HG03565 (cell line): ENCODE measurements at regions not wholly inside any gene's neighbourhood (a gene's known extent, or its start where the extent isn't known, plus 50 kb on each side); places are given as distances from the start of the nearest gene placed in this dataset.
"Not testable (repeated sequence)": the region's sequence is repeated elsewhere in the genome, so short reads cannot be mapped to it uniquely, and the experiment has no call there.

ENCODE experiments used
- ATAC-seq: cut with Tn5 transposase; IDR thresholded peaks from one replicate; pipeline ENCODE4 v1.9.1; 2021; ENCODE audit warnings: mild to moderate bottlenecking, moderate library complexity; ENCODE audit not compliant: unreplicated experiment

DNA sequence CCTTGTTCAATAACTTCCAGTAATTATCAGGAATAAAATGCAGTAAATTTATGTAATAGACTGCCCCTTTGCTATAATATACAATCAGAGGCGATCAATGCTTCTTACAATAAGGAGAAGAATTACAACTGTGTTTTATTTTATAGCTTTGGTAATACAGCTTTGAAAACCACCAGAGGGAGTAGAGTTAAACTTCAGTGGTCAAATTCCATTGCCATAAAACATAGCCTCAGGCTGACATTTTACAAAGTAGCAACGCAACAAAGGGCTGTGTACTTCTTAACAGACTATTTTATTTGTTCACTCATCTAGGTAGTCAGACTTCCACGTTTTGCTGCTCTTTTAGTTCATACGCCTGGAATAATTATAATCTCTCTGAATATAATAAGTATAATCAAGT lies 58.5 kb downstream of the TEX13C start:
- ATAC-seq: no peak

DNA sequence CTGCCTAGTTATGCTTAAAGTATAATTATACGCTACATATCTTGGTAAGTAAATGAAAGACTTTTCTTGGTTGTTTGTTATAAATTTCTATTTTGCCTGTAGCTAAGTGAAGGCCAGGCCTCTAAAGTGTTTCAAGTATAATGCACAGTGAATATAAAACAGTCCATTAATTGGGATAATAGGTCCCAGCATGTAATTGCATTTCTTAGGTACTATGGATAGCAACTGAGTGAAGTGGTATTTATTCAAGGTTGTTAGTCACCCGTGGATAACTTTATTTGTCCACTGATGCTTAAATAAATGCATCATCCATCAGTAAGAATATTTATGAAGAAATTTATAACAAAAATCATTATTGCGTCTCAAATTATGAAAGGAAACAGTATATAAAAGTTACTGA lies 59.1 kb downstream of the TEX13C start:
- ATAC-seq: no peak

DNA sequence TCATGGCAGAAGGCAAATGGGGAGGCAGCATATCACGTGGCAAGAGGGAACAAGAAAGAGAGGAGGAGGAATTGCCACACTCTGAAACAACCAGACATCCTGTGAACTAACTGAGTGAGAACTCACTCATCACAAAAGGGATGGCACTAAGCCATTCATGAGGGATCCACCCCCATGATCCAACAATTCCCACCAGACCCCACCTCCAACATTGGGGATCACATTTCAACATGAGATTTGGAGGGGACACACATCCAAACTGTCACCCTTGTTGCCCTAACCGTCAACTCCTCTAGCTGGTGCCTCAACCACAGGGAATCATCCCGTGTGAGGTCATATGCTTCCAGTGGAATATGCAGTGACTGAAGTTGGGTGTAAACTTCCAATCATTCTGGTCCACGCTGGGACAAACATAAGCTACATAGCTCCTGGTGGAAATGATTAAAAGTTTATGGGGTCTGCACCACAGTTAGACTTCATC lies 62.5 kb downstream of the TEX13C start:
- no peak for ATAC-seq

DNA sequence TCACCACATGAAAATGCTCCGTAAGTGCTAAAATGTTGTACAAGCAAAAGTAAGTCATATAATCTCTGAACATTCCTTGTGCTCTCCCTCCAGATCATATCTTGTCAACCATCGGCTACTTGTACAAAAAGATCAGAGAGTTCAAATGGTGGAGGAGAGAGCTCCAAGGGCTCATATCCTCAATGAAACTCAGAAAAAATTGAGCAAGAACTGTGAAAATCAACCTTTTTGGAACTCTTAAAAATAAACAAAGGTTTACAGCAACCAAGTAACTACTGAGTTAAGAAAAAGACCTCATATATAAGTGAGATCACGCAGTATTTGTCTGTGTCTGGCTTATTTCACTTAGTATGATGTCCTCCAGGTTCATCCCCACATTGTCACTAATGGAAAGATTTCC lies 63.2 kb downstream of the TEX13C start:
- no peak for ATAC-seq

DNA sequence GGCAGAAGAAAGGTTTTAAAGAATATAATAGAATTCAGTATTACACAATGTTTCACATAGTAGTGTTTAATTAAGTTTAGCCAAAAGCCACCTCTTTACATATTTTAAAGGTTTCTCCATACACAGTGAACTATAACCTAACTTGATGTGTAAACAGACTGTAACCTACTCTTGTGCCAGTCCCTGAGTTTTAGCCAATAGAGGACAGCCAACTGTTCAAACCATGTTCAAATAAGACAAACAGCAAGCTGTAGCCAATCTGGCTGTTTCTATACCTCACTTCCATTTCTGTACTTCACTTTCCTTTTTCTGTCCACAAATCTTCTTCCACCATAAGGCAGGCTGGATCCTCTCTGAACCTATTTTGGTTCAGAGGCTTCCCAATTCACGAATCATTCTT lies 65.2 kb downstream of the TEX13C start:
- no peak for ATAC-seq

DNA sequence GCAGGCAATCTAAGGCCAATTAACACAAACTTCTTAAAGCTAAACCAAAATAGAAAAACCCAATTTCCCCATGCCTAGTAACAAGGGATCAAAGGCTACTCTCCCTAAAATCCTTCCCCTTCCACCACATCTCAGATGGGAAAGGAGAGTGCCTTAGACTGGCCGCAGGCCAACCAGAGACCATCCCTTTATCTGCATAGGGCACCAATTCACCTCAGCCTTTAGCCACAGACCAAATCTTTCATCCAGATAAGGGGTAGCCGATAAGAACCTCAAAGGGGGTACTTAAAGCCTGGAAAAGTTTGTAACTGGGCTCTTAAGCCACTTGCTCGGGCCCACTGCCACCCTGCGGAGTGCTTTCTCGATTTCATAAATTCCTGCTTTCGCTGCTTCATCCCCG lies 68.3 kb downstream of the TEX13C start:
- ATAC-seq: no peak

DNA sequence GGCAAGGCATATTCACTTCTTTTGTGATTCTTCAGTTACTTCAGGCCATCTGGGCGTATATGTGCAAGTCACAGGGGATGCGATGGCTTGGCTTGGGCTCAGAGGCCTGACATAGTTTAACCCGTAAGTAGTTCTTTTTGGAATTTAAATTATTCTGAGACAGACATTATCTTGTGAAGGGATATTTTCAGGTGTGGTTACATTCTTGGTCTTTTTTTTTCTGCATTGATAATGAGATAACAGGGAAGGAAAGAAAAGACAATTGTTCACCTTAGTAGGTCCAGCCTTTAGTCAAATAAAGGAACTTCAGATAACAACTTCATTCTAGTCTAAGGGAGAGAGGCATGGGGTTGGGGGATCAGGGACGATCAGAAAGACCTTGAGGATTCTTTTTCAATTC lies 74.8 kb downstream of the TEX13C start:
- no peak for ATAC-seq

DNA sequence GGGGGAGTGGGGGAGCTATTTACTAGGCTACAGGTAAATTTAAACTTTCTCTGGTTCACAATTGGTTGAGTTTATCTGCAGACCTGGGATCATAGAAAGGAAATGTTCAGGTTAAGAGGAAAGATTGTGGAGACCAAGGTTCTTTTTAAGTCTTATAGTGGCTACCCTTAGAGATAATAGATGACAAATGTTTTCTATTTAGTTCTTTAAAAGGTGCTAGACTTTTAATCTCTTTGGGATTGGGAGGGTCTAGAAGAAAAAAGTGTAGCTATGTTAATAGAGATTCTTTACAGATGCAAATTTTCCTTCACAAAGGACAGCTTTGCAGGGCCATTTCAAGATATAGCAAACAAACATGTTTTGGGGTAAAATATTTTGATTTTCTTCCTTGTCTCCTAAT lies 76.0 kb downstream of the TEX13C start:
- no peak for ATAC-seq

DNA sequence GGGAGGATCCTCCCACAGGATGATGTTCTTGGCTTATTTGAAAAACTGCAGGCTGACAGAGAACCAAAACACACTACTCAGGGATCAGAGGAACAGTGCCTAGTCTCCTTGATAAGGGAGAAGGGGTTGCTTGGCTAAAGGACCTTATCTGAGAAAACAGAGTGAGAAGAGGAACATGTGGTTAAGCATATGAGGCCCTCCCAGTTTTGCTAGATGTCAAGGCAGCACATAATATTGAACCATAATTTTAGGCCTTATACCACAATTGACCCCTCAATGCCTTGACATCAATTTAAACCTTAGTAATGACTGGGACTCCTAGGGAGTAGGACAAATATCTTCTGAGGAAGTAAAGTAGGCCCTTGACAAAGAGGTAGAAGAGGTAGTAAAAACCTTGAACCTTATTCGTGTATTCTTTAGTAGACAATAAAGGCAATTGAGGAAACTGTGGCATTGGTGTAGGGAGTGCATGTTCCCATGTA lies 79.3 kb downstream of the TEX13C start:
- no peak for ATAC-seq

DNA sequence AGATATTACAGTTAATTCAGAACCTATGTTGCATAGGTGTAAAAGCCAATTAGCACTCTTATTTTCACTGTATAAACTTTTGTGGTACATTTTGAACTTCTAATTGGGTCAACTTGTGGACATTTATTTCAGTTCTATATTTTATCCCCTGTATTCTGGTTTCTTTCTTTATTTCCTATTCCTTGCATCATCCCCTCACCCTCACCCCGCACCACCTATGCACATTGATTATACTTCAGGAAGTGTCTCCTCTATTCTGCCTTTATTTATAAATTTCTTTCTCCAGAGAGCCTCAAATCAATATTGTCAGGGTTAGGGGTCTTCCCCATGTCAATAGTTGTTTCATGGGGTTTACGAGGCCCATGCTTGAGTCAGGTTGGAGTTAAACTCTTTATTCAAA lies 83.1 kb downstream of the TEX13C start:
- no peak for ATAC-seq

DNA sequence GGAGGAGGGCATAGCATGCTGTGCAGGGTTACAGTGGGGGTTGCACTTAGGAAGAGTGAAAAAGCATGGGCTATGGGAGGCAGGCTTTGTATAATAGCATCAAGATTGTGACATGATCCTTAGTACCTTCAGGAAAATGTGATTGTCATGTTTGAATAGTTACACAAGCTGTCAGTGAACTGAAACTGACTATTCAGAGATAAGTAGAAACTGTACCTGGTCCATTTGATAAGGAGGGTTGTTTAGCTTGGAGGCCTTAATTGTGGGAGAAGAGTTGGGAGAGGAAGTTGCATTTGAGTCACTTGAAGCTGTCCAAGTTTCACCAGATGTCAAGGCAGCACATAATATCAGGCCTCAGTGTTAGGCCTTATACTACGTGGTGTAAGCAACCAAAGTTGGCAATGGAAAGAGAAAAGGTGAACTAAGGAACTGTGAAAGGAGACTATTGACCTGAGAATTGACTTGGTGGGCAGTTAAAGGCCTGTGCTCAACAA lies 85.0 kb downstream of the TEX13C start:
- no peak for ATAC-seq

DNA sequence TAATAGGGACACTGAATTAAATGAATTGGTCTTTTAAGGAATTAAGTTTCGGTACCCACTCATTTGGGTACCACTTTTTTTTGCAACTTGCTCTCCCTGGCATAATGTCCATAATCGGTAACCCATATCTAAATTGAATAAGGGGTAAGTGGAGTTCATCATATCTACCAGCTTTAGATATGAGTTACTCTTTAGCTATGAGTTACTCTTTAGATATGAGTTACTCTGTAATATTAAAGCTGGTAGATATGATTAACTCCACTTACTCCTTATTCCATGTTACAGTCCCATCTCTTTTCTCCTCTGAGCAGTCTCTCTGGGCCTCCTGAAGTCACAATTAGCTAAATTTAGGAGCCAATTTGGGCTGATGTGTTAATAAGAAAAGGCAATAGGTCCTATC lies 85.7 kb downstream of the TEX13C start:
- no peak for ATAC-seq

DNA sequence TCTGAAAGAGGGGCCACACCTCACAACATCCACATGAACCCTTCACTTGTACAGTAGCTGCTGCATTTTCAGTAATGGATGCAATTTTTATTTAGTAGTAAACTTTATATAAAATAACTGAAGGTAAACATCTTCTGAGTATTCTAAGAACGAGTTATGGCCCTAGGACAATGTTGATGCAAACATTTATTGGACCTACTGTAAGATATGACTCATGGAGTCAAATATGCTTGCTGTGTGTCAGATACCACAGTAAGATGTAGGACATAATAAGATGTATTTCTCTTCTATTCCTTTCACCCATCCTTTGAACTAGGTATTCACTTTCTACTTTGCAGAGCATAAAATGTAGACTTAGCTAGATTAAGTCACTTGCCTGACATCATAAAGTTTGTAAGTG lies 87.6 kb downstream of the TEX13C start:
- no peak for ATAC-seq

DNA sequence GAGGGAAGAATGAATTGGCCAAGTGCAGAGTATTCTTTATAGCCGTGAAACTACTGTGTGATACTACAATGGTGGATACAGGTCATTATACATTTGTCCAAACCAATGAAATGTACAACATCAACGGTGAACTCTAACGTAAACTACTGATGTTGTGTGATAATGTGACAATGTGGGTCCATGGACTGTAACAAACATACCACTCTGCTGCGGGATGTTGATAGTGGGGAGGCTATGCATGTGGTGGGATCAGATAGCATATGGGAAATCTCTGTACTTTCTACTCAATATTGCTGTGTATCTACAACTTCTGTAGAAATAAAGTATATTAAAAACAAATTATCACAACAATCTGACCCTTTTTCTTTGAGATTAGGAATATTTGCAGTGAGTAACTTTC lies 101.1 kb downstream of the TEX13C start:
- ATAC-seq: no peak

DNA sequence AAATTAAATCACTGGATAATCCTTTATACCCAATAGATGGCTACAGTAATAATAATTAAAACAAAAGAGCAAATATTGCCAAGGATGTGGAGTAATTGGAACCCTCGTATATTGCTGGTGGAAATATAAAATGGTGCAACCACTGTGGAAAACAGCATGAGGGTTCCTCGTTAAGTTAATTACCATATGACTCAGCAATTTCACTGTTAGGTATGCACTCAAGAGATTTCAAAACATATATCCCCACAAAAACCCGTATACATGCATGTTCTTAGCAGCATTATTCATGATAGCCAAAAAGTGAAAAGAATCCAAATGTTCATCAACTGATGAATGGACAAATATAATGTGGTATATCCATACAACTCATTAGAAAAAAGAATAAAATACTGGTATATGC lies 103.3 kb downstream of the TEX13C start:
- no peak for ATAC-seq

DNA sequence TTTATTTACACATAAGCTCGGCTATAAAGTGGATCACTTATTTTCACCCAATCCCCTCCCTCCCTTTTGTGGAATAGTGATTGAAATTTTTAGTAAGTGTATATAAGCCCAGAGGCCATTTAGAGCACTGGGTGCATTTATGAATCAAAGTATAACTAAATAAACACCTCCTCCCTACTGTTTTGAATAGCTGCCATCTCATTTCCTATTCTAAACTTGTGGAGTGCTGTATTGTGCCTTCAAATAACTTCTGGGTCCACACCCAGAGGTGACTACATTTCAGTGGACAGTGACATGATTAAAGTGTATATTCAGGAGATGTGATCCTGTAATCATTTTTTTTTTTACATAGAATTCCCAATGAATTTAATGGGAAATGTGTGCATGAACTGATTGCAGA lies 104.9 kb downstream of the TEX13C start:
- ATAC-seq: no peak

DNA sequence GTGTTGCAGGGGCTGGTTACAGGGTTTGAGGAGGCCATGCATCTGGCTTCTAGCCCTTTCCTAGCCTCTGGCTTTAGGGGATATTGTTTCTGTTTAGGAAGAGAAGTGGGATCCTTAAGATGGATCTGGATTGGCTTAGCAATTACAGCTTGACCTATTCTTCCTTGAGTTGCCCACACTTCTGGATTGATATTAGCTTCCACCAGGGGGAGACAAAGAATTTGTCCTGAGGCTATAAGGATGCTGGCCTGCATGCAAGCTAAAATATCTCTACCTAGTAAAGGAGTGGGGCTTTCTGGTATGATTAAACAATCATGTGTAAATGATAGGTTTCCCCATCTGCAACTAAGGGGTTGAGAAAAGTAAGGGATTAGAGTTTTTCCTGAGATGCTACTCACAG lies 117.2 kb downstream of the TEX13C start:
- ATAC-seq: no peak

DNA sequence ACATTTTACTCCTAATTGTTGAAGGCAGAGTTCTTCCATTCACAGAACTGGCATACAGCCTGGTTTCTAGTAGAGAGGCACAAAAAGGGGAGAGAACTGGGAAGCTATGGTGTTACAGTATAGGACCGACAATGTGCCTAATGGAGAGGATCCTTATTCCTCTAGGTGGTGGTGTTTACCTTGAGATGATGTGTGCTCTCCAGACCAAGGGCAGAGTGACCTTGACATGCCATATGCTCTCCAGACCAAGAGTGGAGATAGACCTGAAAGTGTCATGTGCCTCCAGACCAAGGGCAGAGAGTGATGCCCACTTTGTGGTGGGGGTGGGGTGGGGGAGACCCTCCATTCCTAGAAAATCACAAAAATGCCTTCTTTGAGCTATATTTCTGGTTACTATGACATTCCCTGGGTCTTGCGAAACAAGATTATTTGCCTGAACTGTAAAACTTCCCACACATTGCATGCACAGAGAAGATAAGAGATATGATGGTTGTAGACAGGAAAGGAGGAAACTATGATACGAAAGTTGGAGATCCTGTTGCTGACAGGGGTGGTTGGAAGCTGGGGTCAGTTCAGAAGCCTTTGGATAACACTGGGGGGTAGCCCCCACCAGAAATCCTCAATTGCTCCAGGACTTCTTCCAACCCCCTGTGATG lies 119.7 kb downstream of the TEX13C start:
- ATAC-seq: no peak

DNA sequence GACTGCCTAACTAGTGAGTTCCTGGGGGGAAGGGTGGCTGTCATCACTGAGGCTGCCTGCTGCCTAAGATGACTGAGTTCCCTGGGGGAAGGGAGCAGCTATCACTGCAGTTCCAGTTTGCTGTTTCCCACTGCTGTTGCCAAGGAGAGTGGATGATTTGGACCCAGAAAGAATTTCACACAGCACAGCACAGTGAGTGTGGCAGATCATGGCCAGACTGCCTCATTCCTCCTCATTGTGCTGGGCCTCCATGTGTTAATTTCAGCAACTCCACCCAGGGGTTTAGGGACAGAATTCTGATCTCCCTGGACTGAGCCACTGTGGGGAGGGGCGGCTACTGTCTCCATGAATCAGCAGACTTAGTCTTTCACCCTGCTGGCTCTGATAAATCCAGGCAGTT lies 125.0 kb downstream of the TEX13C start:
- ATAC-seq: no peak

DNA sequence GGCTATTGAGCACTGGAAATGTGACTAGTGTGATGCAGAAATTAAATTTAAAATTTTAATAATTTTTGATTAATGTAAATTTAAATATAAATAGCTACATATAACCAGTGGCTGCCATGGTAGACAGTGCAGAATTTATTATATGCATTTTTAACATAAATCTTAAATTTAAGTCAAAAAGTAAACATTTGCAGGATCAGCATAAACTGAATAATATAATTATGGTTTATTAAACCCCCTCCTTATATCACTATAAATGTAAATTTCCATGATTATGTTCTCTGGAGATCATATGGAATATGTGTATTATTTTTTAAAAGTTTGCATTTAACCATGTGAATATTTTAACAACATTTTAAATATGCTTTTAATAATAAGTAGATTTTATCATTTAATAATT lies 155.8 kb downstream of the TEX13C start:
- no peak for ATAC-seq

DNA sequence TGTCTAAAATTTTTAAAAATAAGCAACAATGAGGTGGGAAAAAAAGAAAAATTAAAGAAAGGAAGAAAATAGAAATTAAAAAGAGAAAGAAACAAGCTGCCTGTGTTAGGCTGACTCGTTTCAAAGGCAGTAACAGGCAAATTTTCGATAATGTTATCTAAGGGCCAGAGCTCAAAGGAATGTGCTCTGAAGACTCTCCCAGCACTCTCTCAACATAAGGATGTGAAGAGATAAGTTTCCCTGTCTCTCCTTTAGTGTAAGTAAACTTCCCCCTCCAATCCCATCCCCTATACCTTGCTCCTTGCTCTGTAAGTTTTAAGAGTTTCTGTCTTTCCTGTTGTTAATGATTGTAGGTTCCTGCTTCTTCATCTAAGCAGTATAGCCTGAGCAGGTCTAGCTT lies 172.8 kb downstream of the TEX13C start:
- no peak for ATAC-seq

DNA sequence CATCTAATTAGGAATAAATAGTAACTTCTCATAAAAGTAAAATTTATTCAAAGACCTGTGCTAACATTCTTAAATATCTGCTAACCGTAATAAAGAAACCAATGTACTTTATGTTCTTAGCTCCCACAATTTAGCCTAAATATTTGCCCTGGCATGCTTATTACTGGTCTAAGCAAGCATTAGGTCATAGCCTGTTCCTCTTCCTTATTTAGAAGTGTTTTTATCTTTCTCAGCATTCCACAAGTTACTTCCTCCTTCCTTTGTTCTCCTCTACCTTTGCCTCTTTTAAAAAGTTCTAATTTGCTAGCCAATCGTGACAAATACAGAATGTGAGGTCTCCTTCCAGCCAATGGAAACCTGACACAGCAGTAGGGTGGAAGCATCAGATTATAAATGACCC lies 173.3 kb downstream of the TEX13C start:
- not testable (repeated sequence) for ATAC-seq

DNA sequence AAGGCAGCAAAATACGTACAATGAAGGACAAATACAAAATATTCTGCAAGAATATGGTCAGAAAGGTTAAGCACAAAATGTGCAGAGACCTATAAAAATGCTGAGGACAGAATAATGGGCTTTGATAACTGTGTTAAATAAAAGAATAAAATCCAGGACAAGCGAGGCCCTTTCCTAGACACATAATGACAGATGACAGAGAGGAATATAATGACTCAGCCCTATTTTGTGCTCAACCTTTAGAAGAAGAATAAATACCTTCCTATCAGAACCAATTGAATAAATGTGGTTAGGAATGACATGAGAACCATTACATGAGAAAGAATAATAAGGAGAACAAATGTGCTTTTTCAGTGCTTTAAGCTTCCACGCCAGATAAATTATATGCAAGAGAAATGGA lies 178.0 kb downstream of the TEX13C start:
- ATAC-seq: no peak
